Ovary (tissue), 7 donors: ENCODE measurements at regions not wholly inside any gene's neighbourhood (a gene's known extent, or its start where the extent isn't known, plus 50 kb on each side); places are given as distances from the start of the nearest gene placed in this dataset.

Experiments
- DNase-seq, 5 donors: peaks; one replicate each; pipeline ENCODE4 v3.0.0-alpha.2; 2019 to 2020
- H3K27ac ChIP-seq, 2 donors: fragments of 200-600 bp; one replicate each; pipeline versions ENCODE4 v1.5.1 to v1.8.0; 2019 to 2022
- H3K27me3 ChIP-seq: fragments of 200-600 bp; one replicate; pipeline ENCODE4 v1.8.0; 2022
- H3K36me3 ChIP-seq: fragments of 200-600 bp; sonication (generic); one replicate; pipeline ENCODE4 v1.5.1; 2019
- H3K4me1 ChIP-seq: one replicate; pipeline ENCODE4 v1.8.1; 2013; ENCODE audit warnings: mild to moderate bottlenecking, moderate library complexity; ENCODE audit not compliant: insufficient read depth
- H3K4me3 ChIP-seq: fragments of 200-600 bp; sonication (generic); one replicate; pipeline ENCODE4 v1.5.1; 2017
- H3K9me3 ChIP-seq, 2 donors: fragments of 200-600 bp in 1 of 2; sonication (generic) in 1 of 2; one replicate each; pipeline versions ENCODE4 v1.5.1 to v1.8.1; 2013 to 2019; ENCODE audit warnings: mild to moderate bottlenecking in 1 of 2, moderate library complexity in 1 of 2
- EP300 ChIP-seq: sonication (generic); formaldehyde crosslinking; IDR thresholded peaks from one replicate; pipeline ENCODE4 v1.6.1; 2017; ENCODE audit warnings: antibody characterized with exemption
- POLR2A ChIP-seq: fragments of 450-650 bp; IDR thresholded peaks from one replicate; pipeline ENCODE4 v1.6.1; 2017; ENCODE audit warnings: antibody characterized with exemption, mild to moderate bottlenecking, moderate library complexity
- WGBS, 3 donors: extraction: QIAGEN DNeasy Blood & Tissue Kit in 1 of 3; methylation state at CpG; one replicate each; pipeline versions ENCODE4 v1.1.5 to v1.1.7; 2013 to 2017; 5-methylcytosine and 5-hydroxymethylcytosine counted together
- intact Hi-C, 4 donors: fragments of 100-400 bp; cut with DNase I; formaldehyde crosslinking; loops; one replicate each; pipeline versions ENCODE4 v1.11.0 to v1.15.1; 2022 to 2023
- TF ChIP-seq, protein P1 (sequence below), 3 donors: fragments of 450-650 bp in 2 of 3; fragments of 200-600 bp in 1 of 3; IDR thresholded peaks; one replicate each; pipeline versions ENCODE4 v1.5.1 to v1.8.0; 2016 to 2022; ENCODE audit warnings: antibody characterized with exemption in 3 of 3, mild to moderate bottlenecking in 1 of 3
- donor health status: DM: no; HTN: no; CAD: no; lungs with moderate emphysema.
- donor health status: DM: no; HTN: no; CAD: no.
- donor health status: Bipolar disorder and iron deficiency.
- donor health status: DM: no; HTN: no; CAD: no.
- donor health status: DM: yes; HTN: yes; CAD: no.

GRCh38 chr3:28780480-28780879, 431.9 kb upstream of the AZI2 start:
- Histone ChIP-seq H3K9me3 (no peaks in the 10 kb centered on the region), H3K36me3 (no peaks in the 10 kb centered on the region), H3K27me3 (no peaks in the 10 kb centered on the region), H3K4me3 (no peak overlapping the region), H3K27ac (no peak overlapping the region), H3K4me1 (no peaks in the 10 kb centered on the region)
- TF ChIP-seq EP300: no peak
- TF ChIP-seq POLR2A: no peak
- WGBS, 3 donors: 50 to 52% (median 50%) methylated on average over 3 of the region's 3 CpGs
- DNase-seq: no peak
- intact Hi-C loops: no loop called here

- no peak overlapping the region for H3K4me3 ChIP-seq
- H3K27ac ChIP-seq: no peak overlapping the region
- no peaks in the 10 kb centered on the region for H3K9me3 ChIP-seq
- no peak for DNase-seq
- H3K27me3 ChIP-seq: no peaks in the 10 kb centered on the region
- TF ChIP-seq POLR2A (no peak), EP300 (no peak)
- TF ChIP-seq, protein P1, sequence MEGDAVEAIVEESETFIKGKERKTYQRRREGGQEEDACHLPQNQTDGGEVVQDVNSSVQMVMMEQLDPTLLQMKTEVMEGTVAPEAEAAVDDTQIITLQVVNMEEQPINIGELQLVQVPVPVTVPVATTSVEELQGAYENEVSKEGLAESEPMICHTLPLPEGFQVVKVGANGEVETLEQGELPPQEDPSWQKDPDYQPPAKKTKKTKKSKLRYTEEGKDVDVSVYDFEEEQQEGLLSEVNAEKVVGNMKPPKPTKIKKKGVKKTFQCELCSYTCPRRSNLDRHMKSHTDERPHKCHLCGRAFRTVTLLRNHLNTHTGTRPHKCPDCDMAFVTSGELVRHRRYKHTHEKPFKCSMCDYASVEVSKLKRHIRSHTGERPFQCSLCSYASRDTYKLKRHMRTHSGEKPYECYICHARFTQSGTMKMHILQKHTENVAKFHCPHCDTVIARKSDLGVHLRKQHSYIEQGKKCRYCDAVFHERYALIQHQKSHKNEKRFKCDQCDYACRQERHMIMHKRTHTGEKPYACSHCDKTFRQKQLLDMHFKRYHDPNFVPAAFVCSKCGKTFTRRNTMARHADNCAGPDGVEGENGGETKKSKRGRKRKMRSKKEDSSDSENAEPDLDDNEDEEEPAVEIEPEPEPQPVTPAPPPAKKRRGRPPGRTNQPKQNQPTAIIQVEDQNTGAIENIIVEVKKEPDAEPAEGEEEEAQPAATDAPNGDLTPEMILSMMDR (IDR thresholded peaks at IDR 0.05): no peak
- H3K36me3 ChIP-seq: no peaks in the 10 kb centered on the region
- no peaks in the 10 kb centered on the region for H3K4me1 ChIP-seq
- intact Hi-C loops: no loop called here
Measured at GRCh38 chr3:28781053-28781452, 432.4 kb upstream of the AZI2 start.

DNA sequence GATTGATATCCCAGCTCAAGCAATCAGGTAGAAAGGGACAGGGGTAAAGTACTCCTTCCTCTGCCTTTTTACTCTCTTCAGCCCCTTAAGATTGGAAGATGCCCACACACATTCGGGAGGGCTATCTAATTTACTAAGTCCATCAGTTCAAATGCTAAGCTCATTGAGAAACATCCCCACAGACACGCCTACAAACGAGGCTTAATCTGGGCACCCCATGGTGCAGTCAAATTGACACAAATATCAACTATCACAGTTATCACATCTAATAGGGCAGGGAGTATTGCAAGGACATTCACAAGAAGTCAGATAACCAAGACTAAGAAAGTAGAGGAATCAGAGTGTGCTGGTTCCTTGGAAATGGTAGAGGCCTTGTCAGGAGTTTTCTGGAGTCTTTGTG, 437.8 kb upstream of the AZI2 start:
- no peak for TF ChIP-seq POLR2A
- no peak for TF ChIP-seq EP300
- TF ChIP-seq, protein P1 (IDR thresholded peaks at IDR 0.05): no peak
- DNase-seq: no peak
- Histone ChIP-seq H3K4me3 (no peak overlapping the region), H3K36me3 (no peaks in the 10 kb centered on the region), H3K27ac (no peak overlapping the region), H3K27me3 (no peaks in the 10 kb centered on the region), H3K4me1 (no peaks in the 10 kb centered on the region), H3K9me3 (no peaks in the 10 kb centered on the region)
- intact Hi-C loops: no loop called here
- 82 to 91% (median 89%) methylated on average over 3 of the region's 3 CpGs for WGBS, 3 donors

- intact Hi-C loops: no loop called here
- TF ChIP-seq, protein P1 (IDR thresholded peaks at IDR 0.05): no peak
- TF ChIP-seq EP300 (no peak), POLR2A (no peak)
- no peaks in the 10 kb centered on the region for H3K36me3 ChIP-seq
- WGBS, 3 donors: 77 to 80% (median 78%) methylated on average over 1 of the region's 1 CpG
- H3K27ac ChIP-seq: no peak overlapping the region
- no peak for DNase-seq
- H3K4me3 ChIP-seq: no peak overlapping the region
- H3K4me1 ChIP-seq: no peaks in the 10 kb centered on the region
- no peaks in the 10 kb centered on the region for H3K9me3 ChIP-seq
- no peaks in the 10 kb centered on the region for H3K27me3 ChIP-seq
Measured at GRCh38 chr3:28788571-28788970, 439.9 kb upstream of the AZI2 start.

DNA sequence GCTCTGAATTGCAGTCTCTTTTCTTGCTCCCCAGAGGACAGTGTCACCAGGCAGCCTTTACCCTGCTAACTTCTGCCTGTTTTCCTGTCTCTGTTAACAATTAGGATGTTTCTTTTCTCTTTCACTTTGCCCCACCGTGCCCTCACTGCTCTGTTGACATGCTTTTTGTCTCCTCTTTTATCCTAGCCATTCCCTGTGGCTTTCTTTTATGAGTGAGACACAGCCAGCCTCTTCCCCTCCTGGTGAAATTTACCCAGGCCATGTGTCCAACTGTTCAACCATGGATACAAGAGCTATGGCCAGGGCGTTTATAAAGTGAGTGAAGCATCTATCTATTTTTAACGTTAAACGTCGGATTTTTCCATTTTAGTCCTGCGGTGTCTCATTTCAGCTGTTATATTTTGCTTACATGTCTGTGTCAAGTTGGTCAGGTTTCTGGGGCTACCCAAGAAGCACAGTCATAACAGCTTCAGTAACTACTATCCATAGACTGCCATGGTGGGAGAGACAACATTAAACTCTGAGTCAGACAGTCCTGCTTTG, 443.2 kb upstream of the AZI2 start:
- Histone ChIP-seq H3K9me3 (no peaks in the 10 kb centered on the region), H3K4me1 (no peaks in the 10 kb centered on the region), H3K36me3 (no peaks in the 10 kb centered on the region), H3K27me3 (no peaks in the 10 kb centered on the region), H3K4me3 (no peak overlapping the region), H3K27ac (no peak overlapping the region)
- intact Hi-C loops: no loop called here
- 69 to 76% (median 75%) methylated on average over 6 of the region's 6 CpGs for WGBS, 3 donors
- DNase-seq: no peak
- no peak for TF ChIP-seq EP300
- TF ChIP-seq POLR2A: no peak
- TF ChIP-seq, protein P1 (IDR thresholded peaks at IDR 0.05): no peak
